ENCODE measurements at regions not wholly inside any gene's neighbourhood (a gene's known extent, or its start where the extent isn't known, plus 50 kb on each side); places are given as distances from the start of the nearest gene placed in this dataset.

DNA sequence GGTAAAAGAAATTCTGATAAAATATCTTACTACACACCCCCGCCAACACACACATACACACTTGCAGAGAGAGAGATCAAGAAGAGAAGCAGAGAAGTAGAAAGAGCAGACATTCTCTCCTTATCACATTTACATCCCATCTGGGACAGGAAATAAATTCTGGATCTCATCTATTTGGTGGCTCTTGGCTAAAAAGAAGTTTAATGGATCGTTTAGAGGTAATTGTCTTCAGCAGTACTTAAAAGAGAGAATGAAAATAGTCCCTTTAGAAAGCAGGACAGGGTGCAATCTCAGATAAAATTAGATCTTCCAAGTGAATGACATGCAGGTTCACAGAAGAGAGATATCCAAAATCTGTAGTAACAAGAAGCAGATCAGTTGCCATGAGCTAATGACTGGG lies 1392.5 kb downstream of the RAPGEF2 start:
- TF ChIP-seq, protein P1, sequence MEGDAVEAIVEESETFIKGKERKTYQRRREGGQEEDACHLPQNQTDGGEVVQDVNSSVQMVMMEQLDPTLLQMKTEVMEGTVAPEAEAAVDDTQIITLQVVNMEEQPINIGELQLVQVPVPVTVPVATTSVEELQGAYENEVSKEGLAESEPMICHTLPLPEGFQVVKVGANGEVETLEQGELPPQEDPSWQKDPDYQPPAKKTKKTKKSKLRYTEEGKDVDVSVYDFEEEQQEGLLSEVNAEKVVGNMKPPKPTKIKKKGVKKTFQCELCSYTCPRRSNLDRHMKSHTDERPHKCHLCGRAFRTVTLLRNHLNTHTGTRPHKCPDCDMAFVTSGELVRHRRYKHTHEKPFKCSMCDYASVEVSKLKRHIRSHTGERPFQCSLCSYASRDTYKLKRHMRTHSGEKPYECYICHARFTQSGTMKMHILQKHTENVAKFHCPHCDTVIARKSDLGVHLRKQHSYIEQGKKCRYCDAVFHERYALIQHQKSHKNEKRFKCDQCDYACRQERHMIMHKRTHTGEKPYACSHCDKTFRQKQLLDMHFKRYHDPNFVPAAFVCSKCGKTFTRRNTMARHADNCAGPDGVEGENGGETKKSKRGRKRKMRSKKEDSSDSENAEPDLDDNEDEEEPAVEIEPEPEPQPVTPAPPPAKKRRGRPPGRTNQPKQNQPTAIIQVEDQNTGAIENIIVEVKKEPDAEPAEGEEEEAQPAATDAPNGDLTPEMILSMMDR (IDR thresholded peaks at IDR 0.05): no peak
- no peak for TF ChIP-seq ZFX (IDR thresholded peaks at IDR 0.05; ENCODE audit: borderline replicate concordance)

Measured in 22Rv1 (cell line).